ENCODE measurements at regions not wholly inside any gene's neighbourhood (a gene's known extent, or its start where the extent isn't known, plus 50 kb on each side); places are given as distances from the start of the nearest gene placed in this dataset.

DNA sequence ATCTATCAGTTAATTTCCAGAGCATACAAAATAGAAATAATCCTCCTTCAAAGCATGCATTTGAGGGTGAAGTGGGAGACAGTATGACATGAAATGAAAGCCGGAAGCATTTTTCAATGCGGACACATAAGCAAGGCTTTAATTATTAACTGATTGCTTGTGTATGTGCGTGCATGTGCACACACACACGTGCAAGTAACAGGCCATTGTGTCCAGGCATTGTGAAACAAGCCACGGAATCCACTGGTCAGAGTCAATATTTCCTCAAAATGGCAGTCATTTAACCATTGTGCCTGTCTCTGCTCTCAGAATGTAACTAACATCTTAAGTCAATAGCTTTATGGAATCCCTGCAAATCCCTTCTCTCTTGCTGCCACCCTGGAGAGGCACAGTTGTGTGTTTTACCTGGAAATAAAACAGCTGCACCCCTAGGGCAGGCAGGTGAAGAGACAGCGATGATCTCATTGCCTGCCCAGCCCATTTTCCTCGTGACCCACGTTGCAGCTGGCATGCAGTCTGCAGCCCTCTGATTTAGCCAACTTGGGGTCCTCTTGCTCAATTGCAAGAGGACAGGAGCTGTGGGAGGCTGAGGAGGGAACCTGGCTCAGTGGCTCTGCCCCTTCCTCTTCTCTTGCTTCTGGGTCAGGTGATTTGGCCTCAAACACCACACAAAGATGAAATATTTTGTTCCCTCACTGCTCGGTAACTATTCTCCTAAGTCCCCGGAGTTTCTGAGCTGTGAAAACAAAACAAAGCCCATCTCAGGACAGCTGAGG, 500.9 kb upstream of the ZMIZ1 start:
- no peak for DNase-seq (ENCODE audit: low spot score)

DNA sequence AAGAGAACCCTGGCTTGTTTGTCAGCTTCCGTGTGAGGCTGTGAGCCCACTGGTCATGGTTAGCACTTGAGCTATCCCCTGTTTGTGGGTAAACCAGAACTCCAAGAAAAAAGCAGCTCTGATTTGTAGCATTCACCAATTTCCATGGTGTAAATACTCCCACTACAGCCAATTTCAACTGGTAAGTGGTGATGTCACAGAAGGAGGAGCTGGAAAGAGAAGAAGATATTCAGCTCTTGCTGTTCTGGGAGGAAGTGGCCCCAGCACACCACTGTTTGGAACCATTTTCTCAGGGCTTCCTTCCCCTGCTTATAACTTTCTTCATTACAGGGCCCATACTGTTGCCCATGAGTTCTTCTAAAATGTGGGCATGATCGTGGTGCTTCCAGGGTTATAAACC, 500.1 kb upstream of the ZMIZ1 start:
- DNase-seq (ENCODE audit: low spot score) = no peak

GRCh38 chr10:78570633-78571235, 498.0 kb upstream of the ZMIZ1 start:
- no peak for DNase-seq (ENCODE audit: low spot score)

DNA sequence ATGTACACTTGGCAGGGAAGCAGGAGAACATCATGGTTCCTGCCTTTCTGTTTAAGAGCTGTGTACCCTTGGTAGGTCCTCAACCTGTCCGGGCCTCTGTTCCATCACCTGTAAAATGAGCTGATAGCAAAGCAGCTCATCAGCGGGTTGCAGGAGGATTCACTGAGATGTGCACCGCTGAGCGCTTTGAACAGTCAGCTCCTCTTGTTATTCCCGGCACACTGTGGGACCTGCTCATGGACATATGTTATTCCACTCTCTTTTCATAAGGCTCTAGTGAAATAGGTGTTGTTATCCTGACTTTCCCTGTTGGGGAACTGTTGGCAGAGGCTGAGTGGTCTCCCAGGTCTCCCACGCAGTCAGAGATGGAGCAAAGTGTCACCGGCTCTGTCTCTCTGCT, 497.5 kb upstream of the ZMIZ1 start:
- DNase-seq (ENCODE audit: low spot score) = no peak

- no peak for DNase-seq (ENCODE audit: low spot score)
Observed at GRCh38 chr10:78571891-78572290, 496.9 kb upstream of the ZMIZ1 start.

- no peak for DNase-seq (ENCODE audit: low spot score)
Observed at GRCh38 chr10:78572565-78572964, 496.2 kb upstream of the ZMIZ1 start.

GRCh38 chr10:78574547-78574946, 494.2 kb upstream of the ZMIZ1 start:
- no peak for DNase-seq (ENCODE audit: low spot score)

DNA sequence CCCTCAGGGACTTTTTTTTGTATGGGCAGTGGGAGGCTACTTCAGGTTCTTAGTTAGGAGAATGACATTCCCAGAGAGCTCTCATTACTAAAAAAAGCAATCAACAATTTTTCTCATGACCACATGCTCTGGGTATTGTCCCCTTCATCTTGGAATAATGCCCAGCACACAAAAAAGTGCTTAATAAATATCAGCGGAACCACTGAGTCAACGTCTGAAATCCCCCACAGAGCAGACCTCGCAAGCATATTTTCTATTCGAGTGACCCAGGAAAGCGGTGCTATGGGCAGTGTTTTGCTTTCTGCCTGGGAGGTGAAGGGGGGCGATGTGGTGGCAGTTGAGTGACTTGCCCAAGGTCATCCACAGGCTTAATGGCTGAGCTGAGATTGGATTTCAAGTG, 493.4 kb upstream of the ZMIZ1 start:
- no peak for DNase-seq (ENCODE audit: low spot score)

DNA sequence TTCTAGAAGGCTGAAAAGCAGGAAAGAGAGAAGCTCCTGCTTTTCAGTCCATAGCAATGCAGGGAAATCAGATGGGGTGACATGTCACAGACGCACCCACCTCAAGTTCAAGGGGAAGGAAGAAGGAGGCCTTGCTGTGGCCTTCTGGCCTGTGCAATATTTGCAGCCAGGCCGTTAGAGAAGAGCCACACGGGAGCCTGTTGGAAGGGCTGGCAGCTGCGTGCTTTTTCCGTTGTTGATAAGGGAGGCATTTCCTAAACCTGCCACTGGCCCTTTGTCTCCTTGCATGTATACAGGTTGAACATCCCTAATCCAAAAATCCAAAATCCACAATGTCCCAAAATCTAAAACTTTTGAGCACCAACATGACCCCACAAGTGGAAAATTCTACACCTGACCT, 492.5 kb upstream of the ZMIZ1 start:
- no peak for DNase-seq (ENCODE audit: low spot score)

- no peak for DNase-seq (ENCODE audit: low spot score)
Observed at GRCh38 chr10:78577712-78578111, 491.1 kb upstream of the ZMIZ1 start.

DNA sequence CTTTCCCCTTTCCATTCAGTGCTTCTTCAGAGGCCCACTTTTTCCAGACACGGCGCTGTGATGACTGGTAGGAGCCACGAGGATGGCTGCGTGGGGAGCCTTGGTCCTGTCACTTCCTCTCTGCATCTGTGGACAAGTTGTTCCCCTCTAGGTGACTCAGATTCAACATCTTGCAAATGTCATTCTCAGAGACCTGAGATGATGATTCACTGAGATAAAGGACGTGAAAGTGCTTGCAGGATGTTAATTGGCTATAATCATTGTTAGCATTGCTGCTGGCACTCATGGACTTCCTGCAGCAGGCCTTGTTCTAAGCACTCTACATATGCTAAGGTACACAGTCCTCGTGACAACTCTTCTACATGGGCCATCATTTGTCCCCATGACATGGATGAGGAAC, 489.8 kb upstream of the ZMIZ1 start:
- no peak for DNase-seq (ENCODE audit: low spot score)

DNA sequence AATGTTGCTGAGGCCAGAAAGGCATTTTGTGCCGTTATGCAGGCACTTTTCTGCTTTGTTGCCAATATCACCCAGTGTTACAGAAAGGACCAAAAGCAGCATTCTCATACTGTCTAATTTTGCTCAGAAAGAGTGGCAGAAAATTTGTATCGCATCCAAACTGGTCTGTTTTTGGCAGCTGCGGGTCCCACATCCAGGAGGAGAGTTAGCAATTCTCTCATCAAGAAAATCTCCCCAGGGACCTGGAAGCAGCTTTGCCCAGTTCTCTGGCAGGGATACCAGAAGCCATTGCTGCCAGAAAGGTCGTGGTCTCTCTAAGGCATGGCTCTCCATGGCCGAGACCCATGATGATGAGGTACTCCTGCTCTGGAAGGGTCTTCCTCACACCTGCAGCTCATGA, 489.2 kb upstream of the ZMIZ1 start:
- no peak for DNase-seq (ENCODE audit: low spot score)

DNA sequence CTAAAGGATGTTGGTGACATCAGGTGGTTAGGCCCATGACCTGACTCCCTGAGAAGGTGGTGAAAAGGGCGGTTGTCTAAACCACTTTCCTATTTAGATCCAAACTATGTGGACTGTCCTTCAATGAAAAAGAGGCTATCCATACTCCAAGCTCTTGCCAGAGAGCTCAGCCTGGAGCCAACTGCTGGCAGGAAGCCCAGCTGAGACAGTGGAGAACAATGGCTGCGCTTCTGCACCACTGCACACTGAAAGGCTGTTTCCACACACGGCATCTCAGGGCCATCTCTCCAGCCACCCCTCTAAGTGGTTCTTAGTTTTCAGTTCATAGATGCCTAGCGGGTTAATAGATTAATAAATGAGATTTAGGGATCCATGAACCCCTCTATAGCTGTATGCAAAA, 488.8 kb upstream of the ZMIZ1 start:
- no peak for DNase-seq (ENCODE audit: low spot score)

- no peak for DNase-seq (ENCODE audit: low spot score)
Observed at GRCh38 chr10:78581133-78581694, 487.6 kb upstream of the ZMIZ1 start.

- no peak for DNase-seq (ENCODE audit: low spot score)
Observed at GRCh38 chr10:78582540-78582939, 486.2 kb upstream of the ZMIZ1 start.

GRCh38 chr10:78584266-78584665, 484.5 kb upstream of the ZMIZ1 start:
- DNase-seq (ENCODE audit: low spot score) = no peak

- DNase-seq (ENCODE audit: low spot score) = no peak
Observed at GRCh38 chr10:78584681-78585080, 484.1 kb upstream of the ZMIZ1 start.

GRCh38 chr10:78585952-78586351, 482.8 kb upstream of the ZMIZ1 start:
- DNase-seq (ENCODE audit: low spot score) = no peak

GRCh38 chr10:78588194-78588811, 480.5 kb upstream of the ZMIZ1 start:
- DNase-seq (ENCODE audit: low spot score) = peak; percentile 59

GRCh38 chr10:78589687-78590086, 479.1 kb upstream of the ZMIZ1 start:
- DNase-seq (ENCODE audit: low spot score) = no peak

- DNase-seq (ENCODE audit: low spot score) = no peak
Observed at GRCh38 chr10:78591066-78591465, 477.7 kb upstream of the ZMIZ1 start.

- no peak for DNase-seq (ENCODE audit: low spot score)
Observed at GRCh38 chr10:78594559-78595268, 474.1 kb upstream of the ZMIZ1 start.

- no peak for DNase-seq (ENCODE audit: low spot score)
Observed at GRCh38 chr10:78595269-78595619, 473.5 kb upstream of the ZMIZ1 start.

All from AG08395 (cell line).